Activated CD8-positive, alpha-beta memory T cell treated with anti-CD3 and anti-CD28 coated beads, Interleukin-2, amount 50 U/mL, for 4 hours (primary cell): ENCODE measurements at regions not wholly inside any gene's neighbourhood (a gene's known extent, or its start where the extent isn't known, plus 50 kb on each side); places are given as distances from the start of the nearest gene placed in this dataset.

ENCODE experiments used
- DNase-seq: peaks from one replicate; pipeline ENCODE4 v3.0.0-alpha.2; 2020

DNA sequence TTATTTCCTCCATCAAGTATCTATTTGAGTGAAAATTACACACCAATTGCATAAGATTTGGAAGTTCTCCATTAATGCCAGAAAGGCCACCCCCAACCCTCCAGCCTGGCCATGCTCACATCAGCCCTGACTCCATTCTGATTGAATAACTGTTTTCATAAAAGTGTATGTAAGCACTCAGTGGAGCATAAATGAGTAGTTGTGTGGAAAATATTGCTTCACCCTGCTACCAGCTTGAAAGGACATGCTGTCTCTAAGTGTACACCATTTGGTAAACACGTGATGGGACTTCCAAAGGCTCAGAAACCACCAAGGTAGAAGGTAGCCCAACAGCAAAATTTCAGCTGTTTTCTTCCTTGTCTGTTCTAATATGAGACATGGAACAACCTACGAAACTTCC is 393.8 kb downstream of the ZNF385D start:
- no peak for DNase-seq

DNA sequence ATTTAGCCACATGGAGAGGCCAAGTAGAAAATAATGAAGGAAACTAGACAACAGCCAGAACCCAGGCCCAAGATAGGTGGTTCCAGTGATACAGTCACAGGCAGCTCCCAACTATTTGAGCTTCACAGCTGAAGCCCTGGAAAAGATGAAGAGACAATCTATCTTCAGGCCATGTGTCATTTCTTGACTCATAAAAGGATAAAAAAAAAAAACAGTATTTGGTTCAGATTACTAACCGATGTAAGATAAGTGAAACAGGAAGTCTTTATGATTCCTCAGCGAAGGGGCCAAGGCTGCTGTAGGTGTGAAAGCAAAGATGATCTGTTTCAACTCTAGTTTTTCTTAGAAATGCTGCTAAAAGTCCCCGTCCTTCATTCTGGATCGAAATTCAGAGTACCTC is 394.6 kb downstream of the ZNF385D start:
- DNase-seq, result no peak

DNA sequence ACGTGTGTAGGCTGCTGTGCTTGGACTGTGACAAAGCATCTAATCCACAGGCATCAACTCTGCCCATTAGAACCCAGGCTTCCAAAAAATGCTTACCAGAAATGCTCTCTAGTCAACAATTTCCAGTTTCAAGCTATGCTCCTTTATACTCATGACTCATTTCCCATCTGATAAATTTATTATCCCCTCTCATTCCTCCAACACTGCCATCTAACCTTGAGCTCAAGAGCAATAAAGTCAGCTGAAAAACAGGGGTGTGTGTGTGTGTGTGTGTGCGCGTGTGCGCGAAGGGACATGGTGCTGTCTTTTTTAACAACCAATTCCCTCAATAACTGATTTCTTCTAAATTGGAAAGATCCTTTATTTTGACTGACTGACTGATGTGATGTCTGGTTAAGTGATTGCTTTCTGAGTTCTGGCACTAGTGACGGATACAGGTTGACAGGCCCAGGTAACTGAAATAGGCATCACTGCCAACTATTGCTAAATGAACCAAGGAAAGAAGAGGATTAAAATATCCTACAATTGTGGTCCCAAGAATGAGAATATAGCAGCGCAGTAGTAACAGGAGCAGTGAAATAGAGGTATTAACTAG is 405.5 kb downstream of the ZNF385D start:
- DNase-seq, result no peak

DNA sequence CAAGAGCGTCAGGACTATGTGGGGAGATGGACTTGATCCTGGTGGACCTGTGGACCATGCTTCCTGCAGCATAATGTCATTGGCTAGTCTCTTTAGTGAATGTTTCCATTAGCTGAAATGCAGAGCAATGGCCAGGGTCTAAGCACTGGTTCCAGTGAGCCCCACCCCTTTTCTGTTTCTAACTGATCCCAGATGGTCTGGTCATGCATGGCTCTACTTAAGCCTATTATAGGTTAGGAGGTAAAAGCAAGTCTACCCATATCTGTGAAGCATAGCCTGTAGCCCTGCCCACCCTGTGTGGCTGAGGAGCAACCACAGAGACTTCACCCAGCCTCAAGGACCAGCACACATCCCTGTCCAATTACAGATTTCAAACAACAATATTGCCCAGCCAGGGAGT is 419.2 kb downstream of the ZNF385D start:
- no peak for DNase-seq

DNA sequence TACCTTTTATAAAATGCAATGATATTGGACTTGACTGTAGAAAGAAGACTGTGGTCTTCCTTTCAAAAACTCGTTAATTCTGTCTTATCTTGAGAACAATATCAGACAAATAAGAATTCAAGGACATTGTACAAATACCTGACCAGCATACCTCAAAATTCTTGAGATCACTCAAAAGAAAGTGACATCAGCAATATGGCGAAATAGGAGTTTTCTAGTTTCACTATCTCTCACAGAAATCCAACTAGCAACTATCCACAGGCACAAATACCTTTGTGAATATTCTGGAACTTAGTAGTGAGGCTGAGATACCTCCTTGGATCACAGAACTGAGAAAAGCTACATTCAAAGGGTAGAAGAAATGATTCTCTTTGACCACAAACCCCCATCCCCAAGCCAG is 419.7 kb downstream of the ZNF385D start:
- DNase-seq, result no peak

DNA sequence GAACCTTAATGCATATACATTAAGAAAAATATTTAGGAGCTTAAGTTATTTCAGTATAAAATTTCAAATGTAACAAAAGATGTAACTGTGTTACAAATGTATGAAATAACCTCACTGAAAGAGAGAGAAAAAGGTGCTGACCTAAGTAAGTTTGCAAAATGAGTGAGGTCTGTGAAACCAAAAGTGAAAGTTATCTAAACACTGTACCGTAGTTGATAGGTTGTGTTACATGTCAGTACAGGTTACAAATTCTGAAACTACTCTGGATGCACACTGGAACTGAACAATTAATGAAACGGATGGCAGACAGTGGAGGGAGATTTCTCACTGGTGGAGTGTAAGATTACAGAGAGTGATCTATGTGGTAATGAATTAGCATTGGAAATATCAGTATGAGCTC is 420.7 kb downstream of the ZNF385D start:
- no peak for DNase-seq

DNA sequence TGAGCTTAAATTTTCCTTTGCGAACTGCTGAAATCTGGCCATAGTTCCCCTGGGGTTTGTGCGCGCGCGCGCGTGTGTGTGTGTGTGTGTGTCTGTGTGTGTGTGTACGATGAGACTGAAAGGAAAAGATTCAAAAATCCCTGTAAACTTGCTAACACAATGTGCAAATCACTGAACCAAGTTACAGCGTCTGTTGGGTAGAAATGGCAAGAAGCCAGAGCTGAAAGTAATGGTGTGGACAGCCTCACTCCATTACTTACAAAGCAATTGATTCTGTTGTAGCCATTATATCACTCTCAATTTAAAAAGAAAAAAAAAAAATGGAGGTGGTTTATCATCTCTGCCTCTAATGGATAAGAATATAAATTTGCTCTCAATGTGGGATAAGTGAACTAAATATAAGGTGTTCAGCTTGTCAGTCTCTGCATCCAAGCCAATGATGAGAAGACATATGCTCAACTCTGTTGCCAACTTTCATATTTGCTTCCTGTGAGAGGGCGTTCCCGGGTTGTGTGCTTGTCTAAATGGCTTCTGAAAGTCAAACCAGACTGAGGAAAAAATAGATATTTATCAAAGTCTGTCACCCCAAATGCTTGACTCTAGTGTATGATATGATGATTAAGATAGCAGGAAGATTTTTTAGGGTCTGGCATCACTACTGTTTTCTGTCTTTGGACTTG is 422.2 kb downstream of the ZNF385D start:
- DNase-seq, result no peak

DNA sequence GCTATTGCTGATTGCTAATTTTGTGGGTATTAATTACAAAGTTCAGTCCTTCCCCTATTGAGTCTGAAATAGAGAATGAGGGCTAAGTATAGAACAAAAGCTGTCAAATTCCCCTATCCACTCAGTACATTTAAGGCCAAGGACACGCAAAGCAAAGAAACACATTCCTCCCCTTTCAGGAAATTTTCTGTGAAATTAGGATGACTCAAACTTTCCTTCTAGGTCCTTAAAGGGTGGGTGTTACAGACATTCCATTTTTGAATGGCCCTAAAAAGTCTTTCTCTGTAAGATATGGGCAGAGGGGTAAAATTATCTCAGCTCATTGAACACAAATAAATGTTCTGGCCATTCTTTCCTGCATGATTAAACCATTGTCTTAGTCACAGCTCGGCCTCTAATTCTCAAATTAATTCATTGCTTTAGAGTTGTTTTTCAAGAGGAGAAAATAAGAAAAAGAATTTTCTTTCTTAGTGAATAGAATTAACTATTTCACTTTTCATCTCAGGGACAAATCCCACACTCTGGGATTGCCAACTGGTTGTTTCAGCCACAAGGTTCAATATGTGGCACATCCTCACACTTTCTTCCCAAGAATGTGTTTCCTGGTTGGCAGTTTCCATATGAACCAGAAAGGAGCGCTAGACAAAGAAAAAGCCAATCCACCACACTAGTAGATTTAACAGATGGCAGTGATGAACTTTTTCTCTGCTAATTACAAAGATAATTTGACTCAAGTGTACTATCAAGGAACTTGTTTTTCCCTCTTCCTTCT is 424.1 kb downstream of the ZNF385D start:
- no peak for DNase-seq

DNA sequence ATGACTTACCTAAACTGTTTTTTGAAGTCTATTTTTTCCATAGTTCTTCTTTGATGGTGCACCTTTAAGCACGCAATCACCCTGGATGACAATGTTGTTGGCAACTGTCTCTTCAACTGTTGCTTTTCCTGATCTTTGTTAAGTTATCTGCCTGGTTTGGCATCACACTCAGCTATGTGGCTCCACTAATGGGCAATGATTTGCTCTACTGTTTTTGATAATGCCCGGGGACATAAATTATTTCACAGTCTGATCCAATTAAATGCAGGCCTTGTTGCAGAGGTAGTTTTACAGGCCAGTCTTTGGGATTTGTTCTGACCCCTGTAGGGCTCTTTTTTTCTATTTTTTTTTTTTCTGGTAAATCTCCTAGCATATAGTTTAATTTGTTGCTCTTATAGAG is 436.3 kb downstream of the ZNF385D start:
- no peak for DNase-seq

DNA sequence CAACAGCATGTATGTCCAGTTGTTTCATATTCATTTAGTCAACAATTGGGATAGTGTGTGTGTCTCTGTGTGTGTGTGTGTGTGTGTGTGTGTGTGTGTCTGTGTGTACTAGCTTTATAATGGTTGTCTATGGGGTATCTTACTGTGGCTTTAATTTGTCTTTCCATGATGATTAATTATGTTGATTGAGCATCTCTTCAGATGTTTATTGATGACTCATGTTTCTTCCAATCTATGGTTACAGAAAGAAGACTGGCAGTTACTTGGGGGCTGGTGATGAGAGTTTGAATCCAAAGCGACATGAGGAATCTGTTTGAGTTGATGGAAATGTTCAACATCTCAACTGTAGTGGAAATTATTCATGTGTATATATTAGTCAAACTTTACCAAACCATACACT is 440.1 kb downstream of the ZNF385D start:
- DNase-seq, result no peak

DNA sequence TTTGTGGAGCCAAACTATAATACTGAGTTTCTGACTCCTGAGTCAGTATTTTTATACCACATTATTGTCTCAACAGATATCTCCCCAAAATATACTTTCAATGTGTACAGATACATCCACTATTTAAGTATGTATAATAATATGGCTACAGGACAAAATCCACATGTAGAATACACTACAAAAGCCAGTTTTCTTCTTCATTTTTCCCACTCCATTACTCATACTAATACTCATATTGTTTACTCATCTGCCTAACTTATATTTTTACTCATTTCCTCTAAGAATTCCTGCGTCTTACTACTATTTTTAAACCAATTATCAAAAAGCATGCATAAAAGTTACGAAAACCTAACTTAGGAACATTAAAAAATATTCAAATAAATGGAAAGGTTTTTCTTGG is 440.8 kb downstream of the ZNF385D start:
- DNase-seq, result no peak

DNA sequence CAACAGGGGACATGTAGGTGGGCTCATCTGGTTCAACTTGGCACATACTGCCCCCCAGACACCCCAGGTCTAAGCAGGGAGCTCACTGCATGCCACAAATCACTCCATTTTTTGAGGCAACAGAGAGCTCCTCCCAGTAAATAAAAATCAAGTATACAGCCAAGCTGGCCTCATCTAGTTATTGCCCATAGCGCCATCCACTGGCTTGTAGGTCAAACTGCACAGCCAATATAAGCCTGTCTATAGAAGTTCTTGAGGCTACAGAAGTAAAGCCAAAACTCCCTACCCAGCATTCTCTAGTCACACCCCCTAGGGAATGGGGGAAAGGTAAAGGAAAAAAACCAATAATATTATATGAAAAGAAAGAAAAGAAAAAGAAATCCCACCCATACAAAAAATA is 453.7 kb downstream of the ZNF385D start:
- DNase-seq, result no peak

DNA sequence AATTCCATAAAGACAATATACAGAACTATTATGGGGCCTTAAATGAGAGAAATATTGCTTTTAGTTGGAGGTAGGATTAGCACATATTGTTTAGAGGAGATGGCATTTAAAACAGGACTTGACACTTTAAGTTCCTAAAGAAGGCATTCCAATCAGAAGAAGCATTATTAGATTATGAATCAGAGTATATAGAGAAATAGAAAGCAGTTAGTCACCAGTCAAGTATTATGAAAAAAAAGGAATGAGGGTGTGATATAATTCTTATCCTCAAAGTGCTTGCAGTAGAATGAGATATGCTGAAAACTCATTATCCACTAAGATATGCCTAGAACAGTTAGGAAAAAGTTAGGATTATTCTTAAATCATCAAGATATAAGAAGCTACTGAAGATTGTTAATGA is 456.2 kb downstream of the ZNF385D start:
- no peak for DNase-seq

DNA sequence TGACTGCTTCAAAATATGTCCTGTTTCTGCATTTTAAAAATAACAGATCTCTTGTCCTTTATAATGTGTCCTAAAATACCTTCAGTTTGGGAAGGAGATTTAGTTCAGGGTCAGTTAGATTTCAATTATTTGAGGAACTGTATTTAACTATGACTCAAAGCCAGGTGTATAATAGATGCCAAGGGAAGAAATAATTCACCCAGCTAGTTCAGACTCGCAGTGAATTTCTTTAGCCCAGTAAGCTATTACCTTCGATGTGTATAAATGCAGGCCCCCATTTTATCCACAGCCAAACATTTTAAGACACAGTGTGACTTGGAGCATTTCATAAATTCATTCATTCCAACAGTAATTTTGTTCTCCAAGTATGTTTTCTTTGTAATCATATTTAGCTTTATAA is 458.0 kb downstream of the ZNF385D start:
- no peak for DNase-seq

DNA sequence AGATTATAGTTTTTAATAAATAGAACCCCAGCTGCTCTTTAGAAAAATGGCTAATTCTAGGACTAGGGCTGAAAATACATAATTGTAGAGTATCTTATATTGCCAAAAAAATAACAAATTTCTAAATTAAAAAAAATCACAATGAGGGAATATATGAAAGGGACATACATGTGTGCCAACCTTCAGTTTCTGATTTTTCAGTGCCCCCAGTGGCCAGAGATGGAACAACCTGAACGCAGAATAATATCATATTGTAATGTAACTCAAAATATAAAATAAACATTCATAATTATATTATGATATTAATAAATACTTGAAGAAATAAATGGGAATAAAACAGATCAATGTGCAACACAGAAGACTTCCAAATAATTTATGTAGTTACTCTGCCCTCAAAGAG is 460.5 kb downstream of the ZNF385D start:
- DNase-seq, result no peak

DNA sequence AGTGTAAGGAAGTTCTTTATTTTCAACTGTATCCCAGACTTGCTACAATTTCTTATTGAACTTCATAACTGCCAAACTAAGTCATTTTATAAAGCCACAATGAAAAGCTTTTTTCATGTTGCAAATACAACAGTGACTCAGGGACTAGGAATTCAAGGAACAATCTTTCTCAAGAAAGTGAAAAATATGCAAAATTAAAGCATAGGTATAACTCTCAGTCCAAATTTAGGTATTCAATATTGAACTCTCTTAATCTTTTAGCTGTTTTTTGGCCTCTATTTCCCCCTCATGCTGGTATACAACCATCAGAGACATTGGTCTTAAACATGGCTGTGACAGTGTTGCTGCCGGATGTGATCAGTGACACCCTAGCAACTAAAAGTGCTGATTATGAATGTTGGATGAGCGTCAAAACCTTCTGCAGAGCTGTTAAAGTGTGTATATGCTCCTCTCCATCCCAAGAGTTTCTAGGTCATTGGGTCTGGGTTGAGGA is 476.9 kb downstream of the ZNF385D start:
- no peak for DNase-seq

DNA sequence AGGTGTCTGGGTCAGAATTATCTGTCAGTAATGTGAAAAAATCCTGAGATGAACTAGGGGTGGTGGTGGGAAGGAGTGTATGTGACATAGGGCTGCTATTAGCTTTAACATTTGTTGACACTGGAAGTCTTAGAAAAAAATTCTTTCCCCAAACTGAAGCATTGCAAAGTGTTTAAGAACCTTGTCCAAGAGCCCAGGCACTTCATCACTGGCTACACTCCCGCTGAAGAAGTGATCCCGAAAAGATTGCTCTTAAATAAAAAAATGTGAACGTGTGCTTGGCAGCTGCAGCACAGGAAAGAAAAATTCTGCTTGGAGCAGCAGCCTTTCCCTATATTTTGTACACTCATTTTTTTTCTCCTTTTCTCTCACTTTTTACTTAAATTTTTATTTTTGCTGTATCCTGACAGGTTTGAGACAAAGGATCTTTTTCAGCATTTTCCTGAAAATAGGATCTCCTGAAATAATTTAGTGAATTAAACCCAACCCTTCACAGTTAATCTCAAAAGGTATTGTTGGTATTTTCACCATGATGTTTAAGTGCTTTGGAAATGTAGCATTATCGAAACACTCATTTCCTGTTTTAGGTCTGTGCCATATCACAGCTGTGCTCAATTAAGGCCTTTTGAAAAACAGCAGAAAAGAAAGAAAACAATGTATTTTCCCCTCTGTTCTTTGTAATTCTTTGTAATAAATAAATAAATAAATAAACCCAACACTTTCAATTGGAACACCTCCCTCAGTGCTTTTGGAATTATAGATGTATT is 477.6 kb downstream of the ZNF385D start:
- DNase-seq, result no peak

DNA sequence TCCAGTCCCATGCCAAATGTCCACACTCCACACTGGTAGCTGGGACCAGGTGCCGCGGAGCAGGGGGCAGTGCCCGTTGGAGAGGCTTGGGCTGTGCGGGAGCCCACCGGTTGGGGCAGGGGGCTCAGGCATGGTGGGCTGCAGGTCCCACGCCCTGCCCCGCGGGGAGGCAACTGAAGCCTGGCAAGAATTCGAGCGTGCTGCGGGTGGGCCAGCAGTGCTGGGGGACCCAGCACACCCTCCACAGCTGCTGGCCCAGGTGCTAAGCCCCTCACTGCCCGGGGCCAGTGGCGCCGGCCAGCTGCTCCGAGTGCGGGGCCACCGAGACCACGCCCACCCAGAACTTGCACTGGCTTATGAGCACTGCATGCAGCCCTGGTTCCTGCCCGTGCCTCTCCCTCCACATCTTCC is 479.4 kb downstream of the ZNF385D start:
- no peak for DNase-seq

DNA sequence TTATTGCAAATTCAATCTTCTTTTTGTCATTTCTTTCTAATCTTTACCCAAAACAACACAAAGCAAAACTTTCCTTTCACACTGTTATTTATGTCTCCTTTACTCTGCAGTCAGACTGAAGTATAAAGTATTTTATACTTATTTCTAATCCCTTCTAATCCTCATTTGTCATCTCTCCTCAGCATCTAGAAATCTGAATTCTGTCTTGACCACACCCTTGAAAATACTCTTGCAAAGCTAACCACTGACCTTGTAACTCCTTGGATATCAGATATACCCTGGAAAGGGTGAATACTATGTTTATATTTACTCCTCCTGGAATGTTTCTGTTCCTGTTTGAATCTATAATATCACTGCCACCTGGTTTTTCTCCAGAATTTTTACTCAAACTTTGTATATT is 481.1 kb downstream of the ZNF385D start:
- DNase-seq, result no peak

DNA sequence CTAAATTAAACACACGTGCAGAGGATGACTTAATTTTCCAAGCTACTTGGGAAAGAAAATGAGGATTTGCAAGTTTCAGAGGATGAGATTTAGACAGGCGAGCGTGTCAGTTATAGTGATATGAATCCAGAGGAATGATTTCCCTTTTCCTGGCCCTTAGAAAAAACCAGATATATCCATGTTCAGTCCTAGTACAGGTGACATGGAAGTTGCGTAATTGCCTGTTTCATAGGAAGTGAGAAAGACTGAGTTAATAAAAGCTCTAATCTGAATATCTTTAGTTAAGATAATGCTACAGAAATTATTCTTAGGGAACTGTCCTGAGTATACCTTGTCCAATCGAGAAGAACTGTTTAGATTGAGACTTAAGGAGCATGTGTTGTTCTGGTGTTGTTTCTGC is 490.5 kb downstream of the ZNF385D start:
- DNase-seq, result no peak

DNA sequence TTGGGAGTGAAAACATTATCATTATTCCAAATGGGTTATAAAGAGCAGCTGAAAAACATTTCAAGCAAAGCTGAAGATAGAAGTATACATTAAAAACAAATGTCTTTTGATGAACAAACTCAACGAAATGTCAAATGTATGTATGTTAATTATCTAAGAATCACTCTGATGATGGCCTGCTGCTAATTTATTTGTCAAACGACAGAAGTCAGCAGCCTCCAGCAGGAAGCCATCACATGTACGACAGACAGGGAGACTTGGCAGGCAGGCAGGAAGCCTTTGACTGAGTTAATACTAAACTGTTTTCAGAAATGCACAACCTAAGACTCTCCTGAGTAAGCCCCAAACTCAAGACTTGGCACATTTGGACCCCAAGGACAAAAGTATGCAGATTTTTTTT is 491.1 kb downstream of the ZNF385D start:
- DNase-seq, result no peak

DNA sequence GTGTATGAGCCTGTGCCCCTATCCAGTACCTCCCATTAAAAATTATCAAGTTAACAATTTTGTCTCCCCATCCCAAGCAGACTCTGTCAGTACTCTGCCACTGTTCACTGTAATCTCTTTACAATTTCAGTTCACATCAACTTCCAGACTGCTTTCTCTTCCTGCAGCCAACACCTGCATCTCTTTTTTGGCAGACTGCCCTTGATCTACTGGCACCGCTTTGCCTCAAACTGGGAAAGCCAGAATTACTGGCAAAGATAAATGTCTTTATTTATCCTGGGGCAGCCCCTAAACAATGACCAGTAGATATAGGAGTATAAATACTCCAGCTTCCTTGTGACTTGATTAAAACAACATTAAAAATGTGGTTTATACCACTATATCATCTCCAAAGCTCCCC is 494.1 kb downstream of the ZNF385D start:
- no peak for DNase-seq

DNA sequence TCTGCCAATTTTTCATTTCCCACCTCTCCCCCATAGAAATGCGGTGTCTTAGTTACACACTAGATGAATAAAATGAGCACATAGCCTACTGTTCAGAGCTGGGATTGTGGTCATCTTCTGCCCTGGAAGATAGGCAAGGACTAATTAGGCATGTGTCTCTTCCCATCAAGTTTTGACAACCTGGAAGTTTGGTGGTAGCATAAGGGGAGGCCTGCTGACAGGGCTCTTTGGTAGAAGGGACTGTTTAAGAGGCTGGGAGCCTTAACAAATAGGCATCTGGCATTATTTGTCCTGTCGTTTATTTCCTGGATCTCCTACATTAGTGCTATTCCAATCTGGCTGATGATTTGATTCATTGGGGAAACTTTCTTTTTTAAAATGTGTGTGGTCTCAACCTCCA is 512.3 kb downstream of the ZNF385D start:
- DNase-seq, result no peak

DNA sequence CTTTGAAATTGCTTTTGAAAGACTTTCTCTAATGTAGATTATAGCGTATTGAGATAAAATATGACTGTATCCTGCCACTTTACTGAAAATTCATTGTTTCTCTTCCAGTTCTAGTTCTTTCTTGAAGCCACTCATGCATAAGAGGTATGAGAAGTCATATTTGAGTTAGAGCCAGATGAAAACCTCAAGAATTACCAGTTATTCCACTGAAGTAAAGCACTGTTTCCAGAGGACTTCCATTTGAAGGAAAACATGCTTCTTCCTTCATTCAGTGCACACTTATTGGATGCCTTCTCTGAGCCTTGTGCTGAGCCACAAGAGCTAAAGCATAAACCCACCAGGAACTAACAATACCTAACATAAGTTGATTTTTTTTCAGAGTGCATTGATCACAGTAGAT is 513.4 kb downstream of the ZNF385D start:
- no peak for DNase-seq
